ENCODE measurements at regions not wholly inside any gene's neighbourhood (a gene's known extent, or its start where the extent isn't known, plus 50 kb on each side); places are given as distances from the start of the nearest gene placed in this dataset.

GRCh38 chr6:154664287-154664686 lies 68.9 kb upstream of the SCAF8 start:
- TF ChIP-seq CTCF (IDR thresholded peaks at IDR 0.05; ENCODE audit: low read depth, low read length, poor library complexity, severe bottlenecking) (no peak), EZH2phosphoT487 (IDR thresholded peaks at IDR 0.05; ENCODE audit: borderline replicate concordance, low read length) (no peak)
